GM18861 (cell line): ENCODE measurements at regions not wholly inside any gene's neighbourhood (a gene's known extent, or its start where the extent isn't known, plus 50 kb on each side); places are given as distances from the start of the nearest gene placed in this dataset.
"Not testable (repeated sequence)": the region's sequence is repeated elsewhere in the genome, so short reads cannot be mapped to it uniquely, and the experiment has no call there.

Source experiments
- ATAC-seq: cut with Tn5 transposase; IDR thresholded peaks from one replicate; pipeline ENCODE4 v1.9.1; 2021; ENCODE audit not compliant: unreplicated experiment

GRCh38 chr12:84408936-84409335 is 503.7 kb downstream of the SLC6A15 start:
- ATAC-seq: no peak

- not testable (repeated sequence) for ATAC-seq
Measured at GRCh38 chr12:84406720-84407119, 505.9 kb downstream of the SLC6A15 start.

- ATAC-seq: no peak
Measured at GRCh38 chr12:84397846-84398245, 514.8 kb downstream of the SLC6A15 start.

GRCh38 chr12:84397263-84397662 is 515.3 kb downstream of the SLC6A15 start:
- no peak for ATAC-seq

- ATAC-seq: not testable (repeated sequence)
Measured at GRCh38 chr12:84391176-84391575, 521.4 kb downstream of the SLC6A15 start.

GRCh38 chr12:84384384-84384783 is 528.2 kb downstream of the SLC6A15 start:
- ATAC-seq: no peak

- not testable (repeated sequence) for ATAC-seq
Measured at GRCh38 chr12:84382486-84382885, 530.1 kb downstream of the SLC6A15 start.

- no peak for ATAC-seq
Measured at GRCh38 chr12:84376320-84376719, 536.3 kb downstream of the SLC6A15 start.

GRCh38 chr12:84375449-84376170 is 537.0 kb downstream of the SLC6A15 start:
- no peak for ATAC-seq

- no peak for ATAC-seq
Measured at GRCh38 chr12:84362552-84362897, 550.1 kb downstream of the SLC6A15 start.

- ATAC-seq: no peak
Measured at GRCh38 chr12:84361651-84362551, 550.7 kb downstream of the SLC6A15 start.

GRCh38 chr12:84357314-84357713 is 555.3 kb downstream of the SLC6A15 start:
- no peak for ATAC-seq

- ATAC-seq: no peak
Measured at GRCh38 chr12:84356224-84356623, 556.4 kb downstream of the SLC6A15 start.

GRCh38 chr12:84355561-84355960 is 557.0 kb downstream of the SLC6A15 start:
- no peak for ATAC-seq

GRCh38 chr12:84348582-84348981 is 564.0 kb downstream of the SLC6A15 start:
- no peak for ATAC-seq

- no peak for ATAC-seq
Measured at GRCh38 chr12:84341467-84342193, 571.0 kb downstream of the SLC6A15 start.

GRCh38 chr12:84336231-84336630 is 576.4 kb downstream of the SLC6A15 start:
- no peak for ATAC-seq

GRCh38 chr12:84329938-84330337 is 582.7 kb downstream of the SLC6A15 start:
- ATAC-seq: no peak

- no peak for ATAC-seq
Measured at GRCh38 chr12:84315926-84316325, 596.7 kb downstream of the SLC6A15 start.

- no peak for ATAC-seq
Measured at GRCh38 chr12:84313323-84313675, 599.3 kb downstream of the SLC6A15 start.

GRCh38 chr12:84308211-84308610 is 604.4 kb downstream of the SLC6A15 start:
- no peak for ATAC-seq

GRCh38 chr12:84305144-84305543 is 607.5 kb downstream of the SLC6A15 start:
- no peak for ATAC-seq
